ENCODE measurements at regions not wholly inside any gene's neighbourhood (a gene's known extent, or its start where the extent isn't known, plus 50 kb on each side); places are given as distances from the start of the nearest gene placed in this dataset.

DNA sequence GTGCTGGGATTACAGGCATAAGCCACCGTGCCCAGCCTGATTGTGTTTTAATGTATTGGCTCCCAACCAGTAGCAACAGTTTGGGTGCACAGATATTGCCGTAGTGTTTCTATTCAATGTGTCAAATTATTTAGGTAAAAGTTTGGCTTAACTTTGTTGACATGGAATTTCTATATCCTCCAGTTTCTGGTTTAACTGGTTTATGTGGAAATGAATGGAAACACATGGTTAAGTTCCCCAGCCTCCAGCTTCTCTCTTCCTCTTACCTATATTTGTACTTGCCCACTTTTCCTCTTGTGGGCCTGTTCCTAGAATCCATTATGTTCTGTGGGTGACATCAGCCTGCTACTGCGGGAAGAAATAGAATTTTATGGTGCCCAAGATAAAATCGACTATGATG is 53.9 kb upstream of the ESR1 start:
- DNase-seq (ENCODE audit: low spot score) = no peak
- peaks cover 2% of the 10 kb centered on the region for H3K9me3 Mint-ChIP-seq (ENCODE audit: low read depth)
- H3K4me3 Mint-ChIP-seq (ENCODE audit: unreplicated experiment) = no peak overlapping the region
- no peaks in the 10 kb centered on the region for H3K36me3 Mint-ChIP-seq (ENCODE audit: low read depth)
- no peak overlapping the region for H3K27ac Mint-ChIP-seq (ENCODE audit: unreplicated experiment)
- no peak for TF ChIP-seq CTCF (IDR thresholded peaks at IDR 0.05)
- peaks cover 36% of the 10 kb centered on the region for H3K27me3 Mint-ChIP-seq (ENCODE audit: low read depth)
- no peaks in the 10 kb centered on the region for H3K4me1 Mint-ChIP-seq (ENCODE audit: low read depth)

DNA sequence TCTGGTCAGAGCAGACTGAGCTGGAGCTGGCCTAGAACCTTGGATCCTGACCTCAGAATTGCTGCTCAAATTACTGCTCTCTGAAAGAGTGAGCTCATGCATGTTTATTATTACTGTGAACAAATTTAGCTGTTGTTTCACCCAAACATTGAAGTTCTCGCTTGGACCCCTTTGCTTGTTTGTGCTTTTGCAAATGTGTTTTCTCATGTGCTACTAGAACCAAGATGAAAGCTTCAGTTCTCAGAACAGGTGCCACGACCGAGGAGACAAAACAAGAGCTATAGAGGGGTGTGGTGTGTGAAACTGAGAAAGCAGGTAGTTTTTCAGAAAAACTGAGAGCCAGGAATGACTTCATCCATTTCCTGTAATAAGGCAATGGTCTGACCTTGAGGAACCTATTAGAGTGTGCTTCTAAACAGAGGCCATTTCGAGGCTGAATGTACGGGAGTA is 50.0 kb upstream of the ESR1 start:
- H3K4me3 Mint-ChIP-seq (ENCODE audit: unreplicated experiment) = no peak overlapping the region
- no peak overlapping the region for H3K27ac Mint-ChIP-seq (ENCODE audit: unreplicated experiment)
- peaks cover 14% of the 10 kb centered on the region for H3K27me3 Mint-ChIP-seq (ENCODE audit: low read depth)
- TF ChIP-seq CTCF (IDR thresholded peaks at IDR 0.05) = no peak
- no peaks in the 10 kb centered on the region for H3K36me3 Mint-ChIP-seq (ENCODE audit: low read depth)
- H3K9me3 Mint-ChIP-seq (ENCODE audit: low read depth) = peaks cover 2% of the 10 kb centered on the region
- no peaks in the 10 kb centered on the region for H3K4me1 Mint-ChIP-seq (ENCODE audit: low read depth)
- DNase-seq (ENCODE audit: low spot score) = no peak
